GM12878 (cell line): ENCODE measurements at regions not wholly inside any gene's neighbourhood (a gene's known extent, or its start where the extent isn't known, plus 50 kb on each side); places are given as distances from the start of the nearest gene placed in this dataset.

Source experiments
- ATAC-seq: fragments of 200-7000 bp; cut with Tn5 transposase; 3 replicates; pipeline ENCODE4 v1.9.1; 2020; ENCODE audit warnings: mild to moderate bottlenecking, moderate library complexity
- BruUV-seq: library from RNA; stranded (reverse); fragments of 400-500 nt; replicated peaks from 2 replicates; lab custom pipeline; 2021; lab: Mats Ljungman, UMichigan
- CTCF ChIA-PET: fragments of 300-600 bp; sonication (Branson Sonifier 250); formaldehyde crosslinking; extraction: SDS; loops from one replicate; lab custom pipeline; 2021; ENCODE audit warnings: inconsistent platforms; lab: Yijun Ruan, JAX
- POLR2A ChIA-PET: fragments of 350-600 bp; formaldehyde crosslinking; extraction: SDS; loops from one replicate; lab custom pipeline; 2021; ENCODE audit warnings: inconsistent platforms; lab: Charles Lee
- RAD21 ChIA-PET: fragments of 300-600 bp; sonication (Branson Sonifier 250); formaldehyde crosslinking; loops from one replicate; lab custom pipeline; 2023; ENCODE audit warnings: antibody characterized with exemption; ENCODE audit not compliant: unreplicated experiment; lab: Charles Lee
- SMC1A ChIA-PET: fragments of 300-600 bp; sonication (Branson Sonifier 250); formaldehyde crosslinking; loops from one replicate; lab custom pipeline; 2023; ENCODE audit not compliant: unreplicated experiment, uncharacterized antibody; lab: Charles Lee
- DNase-seq: peaks from one replicate; pipeline ENCODE4 v3.0.0-alpha.2; 2011; ENCODE audit warnings: low read depth, low spot score
- FAIRE-seq: peaks from 3 replicates; lab custom pipeline; 2011; peaks lifted over from hg19 to GRCh38; lab: Jason Lieb, UNC
- H2AFZ ChIP-seq: 2 replicates; pipeline ENCODE4 v1.6.0; 2011; ENCODE audit warnings: low read depth, low read length, control low read depth; ENCODE audit not compliant: control insufficient read depth
- H3K27ac ChIP-seq: 2 replicates; pipeline ENCODE4 v1.5.1; 2011; ENCODE audit warnings: control low read depth; ENCODE audit not compliant: control insufficient read depth, insufficient read depth
- H3K27me3 ChIP-seq, 2 experiments: replicated peaks in 1 of 2; 2 replicates each; pipeline versions ENCODE4 v1.6.0 to v1.6.1; 2011; ENCODE audit warnings: low read length in 1 of 2; ENCODE audit not compliant: control insufficient read depth in 2 of 2, insufficient read depth in 2 of 2
- H3K36me3 ChIP-seq, 2 experiments: 2 replicates each; pipeline ENCODE4 v1.5.1; 2011; ENCODE audit warnings: low read length in 1 of 2; ENCODE audit not compliant: control insufficient read depth in 2 of 2, insufficient read depth in 2 of 2
- H3K4me1 ChIP-seq: 2 replicates; pipeline ENCODE4 v1.6.1; 2011; ENCODE audit warnings: mild to moderate bottlenecking, low read length, moderate library complexity, mixed read lengths; ENCODE audit not compliant: control insufficient read depth, insufficient read depth
- H3K4me2 ChIP-seq: 2 replicates; pipeline ENCODE4 v1.6.0; 2011; ENCODE audit warnings: control low read depth; ENCODE audit not compliant: control insufficient read depth, insufficient read depth
- H3K4me3 ChIP-seq: fragments of 200-600 bp; sonication (generic); 2 replicates; pipeline ENCODE4 v1.5.1; 2016
- H3K79me2 ChIP-seq: 2 replicates; pipeline ENCODE4 v1.6.0; 2011; ENCODE audit warnings: low read length; ENCODE audit not compliant: control insufficient read depth, insufficient read depth
- H3K9ac ChIP-seq: 2 replicates; pipeline ENCODE4 v1.8.0; 2011; ENCODE audit warnings: low read length, control low read depth, mixed read lengths; ENCODE audit not compliant: control insufficient read depth, insufficient read depth
- H3K9me3 ChIP-seq: replicated peaks from 3 replicates; pipeline ENCODE4 v1.5.1; 2011; ENCODE audit warnings: mild to moderate bottlenecking, low read length; ENCODE audit not compliant: control insufficient read depth, insufficient read depth
- H4K20me1 ChIP-seq: 2 replicates; pipeline ENCODE4 v1.6.0; 2011; ENCODE audit not compliant: control insufficient read depth, insufficient read depth
- ATF7 ChIP-seq: fragments of 450-650 bp; IDR thresholded peaks from 2 replicates; pipeline ENCODE4 v1.6.1; 2016; ENCODE audit warnings: low read depth, mild to moderate bottlenecking
- CBX3 ChIP-seq: fragments of 200-600 bp; sonication (generic); IDR thresholded peaks from 2 replicates; pipeline ENCODE4 v1.6.1; 2016; ENCODE audit warnings: low read depth, borderline replicate concordance
- DPF2 ChIP-seq: fragments of 450-650 bp; IDR thresholded peaks from 2 replicates; pipeline ENCODE4 v1.6.1; 2017; ENCODE audit warnings: mild to moderate bottlenecking
- FOXK2 ChIP-seq: fragments of 450-650 bp; IDR thresholded peaks from 2 replicates; pipeline ENCODE4 v1.6.1; 2017; ENCODE audit warnings: mild to moderate bottlenecking, moderate library complexity
- KLF5 ChIP-seq: fragments of 450-650 bp; IDR thresholded peaks from 2 replicates; pipeline ENCODE4 v1.6.1; 2014; ENCODE audit warnings: mild to moderate bottlenecking; ENCODE audit not compliant: partially characterized antibody
- MTA3 ChIP-seq: IDR thresholded peaks from 2 replicates; pipeline ENCODE4 v1.6.1; 2012; ENCODE audit warnings: low read length, inconsistent platforms, borderline replicate concordance
- NBN ChIP-seq: fragments of 450-650 bp; IDR thresholded peaks from 2 replicates; pipeline ENCODE4 v1.6.1; 2016
- POLR2A ChIP-seq: IDR thresholded peaks from 2 replicates; pipeline ENCODE4 v1.6.1; 2011; ENCODE audit warnings: low read depth, mild to moderate bottlenecking, low read length
- POLR2AphosphoS2 ChIP-seq: IDR thresholded peaks from 2 replicates; pipeline ENCODE4 v1.6.1; 2011; ENCODE audit warnings: low read depth, mild to moderate bottlenecking, low read length, improper control_type of control experiment, moderate library complexity
- POU2F2 ChIP-seq: IDR thresholded peaks from 3 replicates; pipeline ENCODE4 v1.6.1; 2011; ENCODE audit warnings: low read depth, mild to moderate bottlenecking, low read length, borderline replicate concordance
- SREBF1 ChIP-seq: IDR thresholded peaks from 2 replicates; pipeline ENCODE4 v1.6.1; 2012; ENCODE audit warnings: mild to moderate bottlenecking, low read length
- WGBS: methylation state at CpG from one replicate; pipeline ENCODE4 v1.1.6; 2016; ENCODE audit warnings: low lambda C conversion rate; ENCODE audit not compliant: insufficient replicate concordance, insufficient coverage; ENCODE audit errors: missing lambda C conversion rate; 5-methylcytosine and 5-hydroxymethylcytosine counted together
- in situ Hi-C: fragments of 300-500 bp; cut with MboI; formaldehyde crosslinking; loops from 9 replicates; pipeline ENCODE4 v1.14.3; 2018; ENCODE audit warnings: mixed read lengths
- intact Hi-C: fragments of 100-400 bp; cut with micrococcal nuclease; formaldehyde crosslinking; loops from one replicate; pipeline ENCODE4 v1.14.2; 2022; ENCODE audit not compliant: unreplicated experiment
- TF ChIP-seq, protein P1 (sequence below): fragments of 450-650 bp; IDR thresholded peaks from 2 replicates; pipeline ENCODE4 v1.6.1; 2017; ENCODE audit warnings: mild to moderate bottlenecking, moderate library complexity
- TF ChIP-seq, protein P2 (sequence below): IDR thresholded peaks from 2 replicates; pipeline ENCODE4 v1.6.1; 2011; ENCODE audit warnings: borderline replicate concordance, low read depth, mild to moderate bottlenecking, moderate library complexity, low read length; ENCODE audit not compliant: insufficient read depth, poor library complexity, severe bottlenecking
- TF ChIP-seq, protein P3 (sequence below): fragments of 450-650 bp; IDR thresholded peaks from 2 replicates; pipeline ENCODE4 v1.6.1; 2017; ENCODE audit warnings: low read depth, mild to moderate bottlenecking, moderate library complexity
- TF ChIP-seq, protein P4 (sequence below): IDR thresholded peaks from 2 replicates; pipeline ENCODE4 v1.6.1; 2012; ENCODE audit warnings: low read length, inconsistent platforms

DNA sequence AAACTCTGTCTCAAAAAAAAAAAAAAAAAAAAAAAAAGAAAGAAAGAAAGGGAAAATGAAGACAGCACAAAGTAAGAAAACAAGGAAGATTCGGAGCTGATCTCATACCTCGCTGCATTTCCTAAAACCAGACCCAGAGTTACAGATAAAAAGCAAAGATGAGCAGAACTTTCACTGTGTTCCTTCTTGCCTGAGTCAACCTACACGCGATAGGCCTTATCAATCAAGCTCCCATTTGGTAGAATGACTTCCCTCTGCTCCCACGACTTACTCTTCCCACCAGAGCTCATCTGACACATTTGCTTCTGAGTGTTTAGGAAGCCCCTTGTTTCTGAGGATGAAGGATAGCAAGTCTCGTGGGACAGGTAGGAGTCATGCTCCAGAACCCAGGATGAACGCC lies 302.9 kb downstream of the TFAP2A start:
- H3K4me3 ChIP-seq: no peak overlapping the region
- H2AFZ ChIP-seq: no peak overlapping the region
- no peak overlapping the region for H3K9ac ChIP-seq
- ChIA-PET SMC1A (no interaction called here), RAD21 (interaction anchor here (0.7 kb wide), 1 partner anchor 1837 kb away, joined by 3 read pairs; no protein-coding TSS in a partner anchor), POLR2A (no interaction called here), CTCF (no interaction called here)
- no peaks in the 10 kb centered on the region for H3K4me1 ChIP-seq
- no peak for DNase-seq
- no peak overlapping the region for H3K4me2 ChIP-seq
- FAIRE-seq: no peak
- H3K27ac ChIP-seq: no peak overlapping the region
- intact Hi-C loops: no loop called here
- H3K79me2 ChIP-seq: no peaks in the 10 kb centered on the region
- H3K27me3 ChIP-seq: peaks cover 4 to 5% of the 10 kb centered on the region in 2 experiments; a peak in 3 of 4 replicates
- no peaks in the 10 kb centered on the region for H3K36me3 ChIP-seq
- no peaks in the 10 kb centered on the region for H4K20me1 ChIP-seq
- no peak for ATAC-seq
- BruUV-seq: no TSS peak
- in situ Hi-C loops: no loop called here
- H3K9me3 ChIP-seq: no peaks in the 10 kb centered on the region
- 21% methylated on average over 7 of the region's 7 CpGs for whole genome bisulfite sequencing
- TF ChIP-seq KLF5: no peak
- no peak for TF ChIP-seq SREBF1
- TF ChIP-seq CBX3: no peak
- TF ChIP-seq DPF2: no peak
- TF ChIP-seq POLR2AphosphoS2: no peak
- TF ChIP-seq NBN: no peak
- TF ChIP-seq, protein P1, sequence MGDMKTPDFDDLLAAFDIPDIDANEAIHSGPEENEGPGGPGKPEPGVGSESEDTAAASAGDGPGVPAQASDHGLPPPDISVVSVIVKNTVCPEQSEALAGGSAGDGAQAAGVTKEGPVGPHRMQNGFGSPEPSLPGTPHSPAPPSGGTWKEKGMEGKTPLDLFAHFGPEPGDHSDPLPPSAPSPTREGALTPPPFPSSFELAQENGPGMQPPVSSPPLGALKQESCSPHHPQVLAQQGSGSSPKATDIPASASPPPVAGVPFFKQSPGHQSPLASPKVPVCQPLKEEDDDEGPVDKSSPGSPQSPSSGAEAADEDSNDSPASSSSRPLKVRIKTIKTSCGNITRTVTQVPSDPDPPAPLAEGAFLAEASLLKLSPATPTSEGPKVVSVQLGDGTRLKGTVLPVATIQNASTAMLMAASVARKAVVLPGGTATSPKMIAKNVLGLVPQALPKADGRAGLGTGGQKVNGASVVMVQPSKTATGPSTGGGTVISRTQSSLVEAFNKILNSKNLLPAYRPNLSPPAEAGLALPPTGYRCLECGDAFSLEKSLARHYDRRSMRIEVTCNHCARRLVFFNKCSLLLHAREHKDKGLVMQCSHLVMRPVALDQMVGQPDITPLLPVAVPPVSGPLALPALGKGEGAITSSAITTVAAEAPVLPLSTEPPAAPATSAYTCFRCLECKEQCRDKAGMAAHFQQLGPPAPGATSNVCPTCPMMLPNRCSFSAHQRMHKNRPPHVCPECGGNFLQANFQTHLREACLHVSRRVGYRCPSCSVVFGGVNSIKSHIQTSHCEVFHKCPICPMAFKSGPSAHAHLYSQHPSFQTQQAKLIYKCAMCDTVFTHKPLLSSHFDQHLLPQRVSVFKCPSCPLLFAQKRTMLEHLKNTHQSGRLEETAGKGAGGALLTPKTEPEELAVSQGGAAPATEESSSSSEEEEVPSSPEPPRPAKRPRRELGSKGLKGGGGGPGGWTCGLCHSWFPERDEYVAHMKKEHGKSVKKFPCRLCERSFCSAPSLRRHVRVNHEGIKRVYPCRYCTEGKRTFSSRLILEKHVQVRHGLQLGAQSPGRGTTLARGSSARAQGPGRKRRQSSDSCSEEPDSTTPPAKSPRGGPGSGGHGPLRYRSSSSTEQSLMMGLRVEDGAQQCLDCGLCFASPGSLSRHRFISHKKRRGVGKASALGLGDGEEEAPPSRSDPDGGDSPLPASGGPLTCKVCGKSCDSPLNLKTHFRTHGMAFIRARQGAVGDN: no peak
- TF ChIP-seq, protein P2, sequence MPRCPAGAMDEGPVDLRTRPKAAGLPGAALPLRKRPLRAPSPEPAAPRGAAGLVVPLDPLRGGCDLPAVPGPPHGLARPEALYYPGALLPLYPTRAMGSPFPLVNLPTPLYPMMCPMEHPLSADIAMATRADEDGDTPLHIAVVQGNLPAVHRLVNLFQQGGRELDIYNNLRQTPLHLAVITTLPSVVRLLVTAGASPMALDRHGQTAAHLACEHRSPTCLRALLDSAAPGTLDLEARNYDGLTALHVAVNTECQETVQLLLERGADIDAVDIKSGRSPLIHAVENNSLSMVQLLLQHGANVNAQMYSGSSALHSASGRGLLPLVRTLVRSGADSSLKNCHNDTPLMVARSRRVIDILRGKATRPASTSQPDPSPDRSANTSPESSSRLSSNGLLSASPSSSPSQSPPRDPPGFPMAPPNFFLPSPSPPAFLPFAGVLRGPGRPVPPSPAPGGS: no peak
- TF ChIP-seq, protein P3, sequence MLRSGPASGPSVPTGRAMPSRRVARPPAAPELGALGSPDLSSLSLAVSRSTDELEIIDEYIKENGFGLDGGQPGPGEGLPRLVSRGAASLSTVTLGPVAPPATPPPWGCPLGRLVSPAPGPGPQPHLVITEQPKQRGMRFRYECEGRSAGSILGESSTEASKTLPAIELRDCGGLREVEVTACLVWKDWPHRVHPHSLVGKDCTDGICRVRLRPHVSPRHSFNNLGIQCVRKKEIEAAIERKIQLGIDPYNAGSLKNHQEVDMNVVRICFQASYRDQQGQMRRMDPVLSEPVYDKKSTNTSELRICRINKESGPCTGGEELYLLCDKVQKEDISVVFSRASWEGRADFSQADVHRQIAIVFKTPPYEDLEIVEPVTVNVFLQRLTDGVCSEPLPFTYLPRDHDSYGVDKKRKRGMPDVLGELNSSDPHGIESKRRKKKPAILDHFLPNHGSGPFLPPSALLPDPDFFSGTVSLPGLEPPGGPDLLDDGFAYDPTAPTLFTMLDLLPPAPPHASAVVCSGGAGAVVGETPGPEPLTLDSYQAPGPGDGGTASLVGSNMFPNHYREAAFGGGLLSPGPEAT: no peak
- TF ChIP-seq MTA3: no peak
- no peak for TF ChIP-seq POLR2A
- no peak for TF ChIP-seq ATF7
- TF ChIP-seq FOXK2: no peak
- TF ChIP-seq, protein P4, sequence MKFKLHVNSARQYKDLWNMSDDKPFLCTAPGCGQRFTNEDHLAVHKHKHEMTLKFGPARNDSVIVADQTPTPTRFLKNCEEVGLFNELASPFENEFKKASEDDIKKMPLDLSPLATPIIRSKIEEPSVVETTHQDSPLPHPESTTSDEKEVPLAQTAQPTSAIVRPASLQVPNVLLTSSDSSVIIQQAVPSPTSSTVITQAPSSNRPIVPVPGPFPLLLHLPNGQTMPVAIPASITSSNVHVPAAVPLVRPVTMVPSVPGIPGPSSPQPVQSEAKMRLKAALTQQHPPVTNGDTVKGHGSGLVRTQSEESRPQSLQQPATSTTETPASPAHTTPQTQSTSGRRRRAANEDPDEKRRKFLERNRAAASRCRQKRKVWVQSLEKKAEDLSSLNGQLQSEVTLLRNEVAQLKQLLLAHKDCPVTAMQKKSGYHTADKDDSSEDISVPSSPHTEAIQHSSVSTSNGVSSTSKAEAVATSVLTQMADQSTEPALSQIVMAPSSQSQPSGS: no peak
- TF ChIP-seq POU2F2: no peak
